H9 (cell line): ENCODE measurements at regions not wholly inside any gene's neighbourhood (a gene's known extent, or its start where the extent isn't known, plus 50 kb on each side); places are given as distances from the start of the nearest gene placed in this dataset.
"Not testable (repeated sequence)": the region's sequence is repeated elsewhere in the genome, so short reads cannot be mapped to it uniquely, and the experiment has no call there.

Experiments
- DNase-seq: peaks from one replicate; pipeline ENCODE4 v3.0.0-alpha.2; 2017
- H2AFZ ChIP-seq: one replicate; pipeline ENCODE4 v1.6.1; 2013; ENCODE audit warnings: mild to moderate bottlenecking, low read length, control low read depth, moderate library complexity
- H2AK5ac ChIP-seq: 2 replicates; pipeline ENCODE4 v1.6.1; 2013; ENCODE audit warnings: low read length, control low read depth, mixed read lengths; ENCODE audit not compliant: insufficient read length
- H2BK120ac ChIP-seq: one replicate; pipeline ENCODE4 v1.6.1; 2013; ENCODE audit warnings: low read depth, mild to moderate bottlenecking, low read length, control low read depth, inconsistent platforms; ENCODE audit not compliant: poor library complexity, severe bottlenecking
- H2BK12ac ChIP-seq: 2 replicates; pipeline ENCODE4 v1.6.1; 2013; ENCODE audit warnings: low read length, control low read depth, mixed read lengths, low read depth; ENCODE audit not compliant: insufficient read length
- H2BK15ac ChIP-seq: 2 replicates; pipeline ENCODE4 v1.6.1; 2013; ENCODE audit warnings: low read depth, low read length, control low read depth
- H2BK20ac ChIP-seq: one replicate; pipeline ENCODE4 v1.6.1; 2013; ENCODE audit warnings: low read depth, mild to moderate bottlenecking, low read length, control low read depth, inconsistent platforms; ENCODE audit not compliant: poor library complexity, severe bottlenecking
- H2BK5ac ChIP-seq: 2 replicates; pipeline ENCODE4 v1.6.1; 2013; ENCODE audit warnings: low read length, control low read depth, mixed read lengths; ENCODE audit not compliant: insufficient read length
- H3K14ac ChIP-seq: 2 replicates; pipeline ENCODE4 v1.6.1; 2013; ENCODE audit warnings: low read length, control low read depth; ENCODE audit not compliant: insufficient read depth
- H3K18ac ChIP-seq: 2 replicates; pipeline ENCODE4 v1.6.1; 2013; ENCODE audit warnings: low read depth, mild to moderate bottlenecking, mixed read lengths, low read length, control low read depth; ENCODE audit not compliant: insufficient read length
- H3K23ac ChIP-seq: 2 replicates; pipeline ENCODE4 v1.6.1; 2013; ENCODE audit warnings: low read length, control low read depth, mixed read lengths, low read depth; ENCODE audit not compliant: insufficient read length
- H3K23me2 ChIP-seq: 2 replicates; pipeline ENCODE4 v1.6.1; 2013; ENCODE audit warnings: low read depth, mild to moderate bottlenecking, mixed read lengths, low read length, control low read depth; ENCODE audit not compliant: insufficient read length, poor library complexity, severe bottlenecking
- H3K27ac ChIP-seq: 2 replicates; pipeline ENCODE4 v1.5.1; 2013; ENCODE audit warnings: low read length, control low read depth, mixed read lengths, low read depth; ENCODE audit not compliant: insufficient read length
- H3K27me3 ChIP-seq: 2 replicates; pipeline ENCODE4 v1.6.1; 2013; ENCODE audit warnings: low read length, control low read depth, inconsistent platforms; ENCODE audit not compliant: insufficient read depth
- H3K4ac ChIP-seq: 2 replicates; pipeline ENCODE4 v1.6.1; 2013; ENCODE audit warnings: low read depth, mild to moderate bottlenecking, control low read depth, inconsistent platforms, low read length, moderate library complexity
- H3K4me1 ChIP-seq: 2 replicates; pipeline ENCODE4 v1.6.1; 2013; ENCODE audit warnings: low read length, control low read depth, inconsistent platforms; ENCODE audit not compliant: insufficient read depth
- H3K4me2 ChIP-seq: 2 replicates; pipeline ENCODE4 v1.6.1; 2013; ENCODE audit warnings: low read length, control low read depth, mixed read lengths; ENCODE audit not compliant: insufficient read length, insufficient read depth
- H3K56ac ChIP-seq: 2 replicates; pipeline ENCODE4 v1.6.1; 2013; ENCODE audit warnings: low read depth, mild to moderate bottlenecking, mixed read lengths, low read length, control low read depth; ENCODE audit not compliant: insufficient read length
- H3K79me1 ChIP-seq: 2 replicates; pipeline ENCODE4 v1.6.1; 2013; ENCODE audit warnings: low read depth, mild to moderate bottlenecking, moderate library complexity, low read length, control low read depth, inconsistent platforms; ENCODE audit not compliant: insufficient read depth, poor library complexity, severe bottlenecking
- H3K79me2 ChIP-seq: 2 replicates; pipeline ENCODE4 v1.6.1; 2013; ENCODE audit warnings: low read length, control low read depth, inconsistent platforms; ENCODE audit not compliant: insufficient read depth
- H3K9ac ChIP-seq: 2 replicates; pipeline ENCODE4 v1.6.1; 2013; ENCODE audit warnings: low read length, control low read depth, mixed read lengths; ENCODE audit not compliant: insufficient read length; ENCODE audit errors: extremely low read depth
- H3K9me3 ChIP-seq: one replicate; pipeline ENCODE4 v1.6.1; 2013; ENCODE audit warnings: low read depth, low read length, inconsistent platforms; ENCODE audit not compliant: control insufficient read depth
- H3T11ph ChIP-seq: one replicate; pipeline ENCODE4 v1.6.1; 2013; ENCODE audit warnings: mild to moderate bottlenecking, low read length, control low read depth, inconsistent platforms
- H4K20me1 ChIP-seq: one replicate; pipeline ENCODE4 v1.6.1; 2013; ENCODE audit not compliant: control insufficient read depth, insufficient read length, insufficient read depth
- H4K5ac ChIP-seq: 2 replicates; pipeline ENCODE4 v1.6.1; 2013; ENCODE audit warnings: low read depth, mild to moderate bottlenecking, mixed read lengths, low read length, control low read depth; ENCODE audit not compliant: insufficient read length
- H4K8ac ChIP-seq: replicated peaks from 2 replicates; pipeline ENCODE4 v1.6.1; 2013; ENCODE audit warnings: low read length, control low read depth, mixed read lengths, low read depth; ENCODE audit not compliant: insufficient read length
- H4K91ac ChIP-seq: 2 replicates; pipeline ENCODE4 v1.6.1; 2013; ENCODE audit warnings: low read depth, mild to moderate bottlenecking, moderate library complexity, mixed read lengths, low read length, control low read depth; ENCODE audit not compliant: insufficient read length
- H3K27ac Mint-ChIP-seq, 3 experiments: 2 replicates in 2 of 3; 3 replicates in 1 of 3; pipeline ENCODE4 v1.8.0; 2020 to 2021; ENCODE audit warnings: mixed read lengths in 3 of 3, mild to moderate bottlenecking in 1 of 3, moderate library complexity in 1 of 3
- H3K27me3 Mint-ChIP-seq: 2 replicates; pipeline ENCODE4 v1.8.0; 2021; ENCODE audit warnings: low read depth, mild to moderate bottlenecking, moderate library complexity, mixed read lengths
- H3K36me3 Mint-ChIP-seq, 3 experiments: 2 replicates in 2 of 3; 3 replicates in 1 of 3; pipeline ENCODE4 v1.8.0; 2020 to 2021; ENCODE audit warnings: low read depth in 3 of 3, mixed read lengths in 3 of 3; ENCODE audit not compliant: insufficient read depth in 1 of 3
- H3K4me1 Mint-ChIP-seq, 2 experiments: 2 replicates each; pipeline ENCODE4 v1.8.0; 2020; ENCODE audit warnings: mixed read lengths in 2 of 2
- H3K4me3 Mint-ChIP-seq, 2 experiments: 2 replicates in 1 of 2; 3 replicates in 1 of 2; pipeline ENCODE4 v1.8.0; 2020 to 2021; ENCODE audit warnings: mild to moderate bottlenecking in 2 of 2, mixed read lengths in 2 of 2, moderate library complexity in 1 of 2
- H3K9me3 Mint-ChIP-seq, 2 experiments: 2 replicates in 1 of 2; 3 replicates in 1 of 2; pipeline ENCODE4 v1.8.0; 2020; ENCODE audit warnings: mild to moderate bottlenecking in 2 of 2, mixed read lengths in 2 of 2, moderate library complexity in 1 of 2
- WGBS: extraction: QIAGEN DNeasy Blood & Tissue Kit; methylation state at CpG from one replicate; pipeline ENCODE4 v1.1.7; 2013; ENCODE audit warnings: missing lambda C conversion rate, low lambda C conversion rate, mixed read lengths; ENCODE audit not compliant: insufficient read length; ENCODE audit errors: extremely low coverage; 5-methylcytosine and 5-hydroxymethylcytosine counted together

DNA sequence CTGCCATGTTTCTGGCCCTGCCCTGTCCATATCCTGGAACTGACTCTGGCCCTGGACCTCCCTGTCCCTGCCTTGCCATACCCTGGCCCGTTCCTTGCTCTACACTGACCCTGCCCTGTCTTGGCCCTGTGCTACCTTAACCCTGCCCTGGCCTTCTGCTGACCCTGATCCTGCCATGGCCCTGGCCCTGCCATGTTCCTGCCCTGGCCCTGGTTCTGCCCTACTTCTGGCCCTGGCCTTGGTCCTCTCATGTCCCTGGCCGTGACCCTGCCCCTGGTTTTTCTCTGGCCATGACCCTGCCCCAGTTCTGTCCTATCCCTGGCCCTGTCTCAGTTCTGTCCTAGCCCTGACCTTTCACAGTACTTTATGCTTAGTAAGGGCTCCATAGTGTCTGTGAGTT is 2884.3 kb upstream of the TEKT4 start:
- not testable (repeated sequence) for DNase-seq, H2BK12ac ChIP-seq, H3K18ac ChIP-seq, H2BK120ac ChIP-seq, H4K91ac ChIP-seq, H3K56ac ChIP-seq, H3T11ph ChIP-seq, H3K27me3 ChIP-seq, H3K9ac ChIP-seq, H3K79me2 ChIP-seq, H3K4me2 ChIP-seq, H2AFZ ChIP-seq, H2BK5ac ChIP-seq, H3K27ac ChIP-seq, H3K27me3 Mint-ChIP-seq, H3K79me1 ChIP-seq, H2BK15ac ChIP-seq, H3K23ac ChIP-seq, H4K5ac ChIP-seq, H4K20me1 ChIP-seq, H2BK20ac ChIP-seq, H3K27ac Mint-ChIP-seq, H3K14ac ChIP-seq, H3K4me1 ChIP-seq, H3K4me1 Mint-ChIP-seq, H3K23me2 ChIP-seq, H2AK5ac ChIP-seq, H4K8ac ChIP-seq, H3K4ac ChIP-seq
- H3K9me3 Mint-ChIP-seq, result peaks cover 43 to 45% of the 10 kb centered on the region in 2 experiments
- H3K9me3 ChIP-seq, result peaks cover 47% of the 10 kb centered on the region
- no CpG with 5 or more reads among the region's 2 CpGs for WGBS
- H3K4me3 Mint-ChIP-seq, result peak overlapping the region in 1 of 2 experiments; percentile 26; a peak in 1 of 5 replicates
- peaks cover 0 to 15% (median 0%) of the 10 kb centered on the region in 3 experiments; a peak in 4 of 7 replicates for H3K36me3 Mint-ChIP-seq

DNA sequence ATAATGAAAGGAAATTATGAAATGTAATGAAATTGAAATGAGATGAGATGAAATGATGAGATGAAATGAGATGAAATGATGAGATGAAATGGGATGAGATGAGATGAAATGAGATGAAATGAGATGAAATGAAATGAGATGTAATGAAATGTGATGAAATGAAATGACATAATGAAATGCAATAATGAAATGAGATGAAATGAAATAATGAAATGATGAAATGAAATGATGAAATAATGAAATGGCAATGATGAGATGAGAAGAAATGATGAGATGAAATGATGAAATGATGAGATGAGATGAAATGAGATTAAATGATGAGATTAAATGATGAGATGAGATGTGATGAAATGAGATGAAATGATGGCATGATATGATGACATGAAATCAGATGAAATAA is 2882.5 kb upstream of the TEKT4 start:
- peaks cover 0 to 15% (median 0%) of the 10 kb centered on the region in 3 experiments; a peak in 4 of 7 replicates for H3K36me3 Mint-ChIP-seq
- not testable (repeated sequence) for H4K5ac ChIP-seq, H4K8ac ChIP-seq, H3K18ac ChIP-seq, H2BK12ac ChIP-seq, H3K27me3 Mint-ChIP-seq, H3K9ac ChIP-seq, H3K4ac ChIP-seq, H2BK15ac ChIP-seq, H4K20me1 ChIP-seq, H3K27ac Mint-ChIP-seq, H2BK5ac ChIP-seq, H3K4me1 Mint-ChIP-seq, DNase-seq, H2AK5ac ChIP-seq, H3K14ac ChIP-seq, H2BK20ac ChIP-seq, H3K4me3 Mint-ChIP-seq, H3K23me2 ChIP-seq, H3K79me1 ChIP-seq, H3T11ph ChIP-seq, H3K27ac ChIP-seq, H2BK120ac ChIP-seq, H3K23ac ChIP-seq, H4K91ac ChIP-seq, H2AFZ ChIP-seq, H3K79me2 ChIP-seq, H3K4me2 ChIP-seq, H3K56ac ChIP-seq, H3K4me1 ChIP-seq, H3K27me3 ChIP-seq
- H3K9me3 ChIP-seq, result peaks cover 28% of the 10 kb centered on the region
- peaks cover 30 to 37% of the 10 kb centered on the region in 2 experiments for H3K9me3 Mint-ChIP-seq
